ENCODE measurements at regions not wholly inside any gene's neighbourhood (a gene's known extent, or its start where the extent isn't known, plus 50 kb on each side); places are given as distances from the start of the nearest gene placed in this dataset.

- DNase-seq (ENCODE audit: low read depth, low spot score) = no peak
- H3K27ac ChIP-seq = no peak overlapping the region
These were observed 148.5 kb downstream of the INHBB start for GRCh38 chr2:120494446-120494845.

- no peak overlapping the region for H3K27ac ChIP-seq
- no peak for DNase-seq (ENCODE audit: low read depth, low spot score)
These were observed 149.7 kb downstream of the INHBB start for GRCh38 chr2:120495586-120495985.

- no peak for DNase-seq (ENCODE audit: low read depth, low spot score)
- H3K27ac ChIP-seq = no peak overlapping the region
These were observed 150.3 kb downstream of the INHBB start for GRCh38 chr2:120496235-120496634.

GRCh38 chr2:120496759-120497158 is 150.8 kb downstream of the INHBB start:
- DNase-seq (ENCODE audit: low read depth, low spot score) = no peak
- H3K27ac ChIP-seq = no peak overlapping the region

GRCh38 chr2:120497261-120497977 is 151.5 kb downstream of the INHBB start:
- H3K27ac ChIP-seq = no peak overlapping the region
- no peak for DNase-seq (ENCODE audit: low read depth, low spot score)

- no peak overlapping the region for H3K27ac ChIP-seq
- DNase-seq (ENCODE audit: low read depth, low spot score) = no peak
These were observed 152.2 kb downstream of the INHBB start for GRCh38 chr2:120498121-120498520.

GRCh38 chr2:120498576-120499394 is 152.8 kb downstream of the INHBB start:
- no peak overlapping the region for H3K27ac ChIP-seq
- no peak for DNase-seq (ENCODE audit: low read depth, low spot score)

GRCh38 chr2:120499784-120500495 is 154.0 kb downstream of the INHBB start:
- DNase-seq (ENCODE audit: low read depth, low spot score) = no peak
- no peak overlapping the region for H3K27ac ChIP-seq

GRCh38 chr2:120501591-120501990 is 155.7 kb downstream of the INHBB start:
- DNase-seq (ENCODE audit: low read depth, low spot score) = no peak
- H3K27ac ChIP-seq = no peak overlapping the region

GRCh38 chr2:120502357-120502756 is 156.4 kb downstream of the INHBB start:
- DNase-seq (ENCODE audit: low read depth, low spot score) = no peak
- H3K27ac ChIP-seq = no peak overlapping the region

- no peak overlapping the region for H3K27ac ChIP-seq
- no peak for DNase-seq (ENCODE audit: low read depth, low spot score)
These were observed 156.8 kb downstream of the INHBB start for GRCh38 chr2:120502761-120503160.

- H3K27ac ChIP-seq = no peak overlapping the region
- DNase-seq (ENCODE audit: low read depth, low spot score) = no peak
These were observed 157.4 kb downstream of the INHBB start for GRCh38 chr2:120503206-120503792.

GRCh38 chr2:120503793-120504571 is 158.0 kb downstream of the INHBB start:
- H3K27ac ChIP-seq = no peak overlapping the region

GRCh38 chr2:120504936-120505705 is 159.2 kb downstream of the INHBB start:
- no peak for DNase-seq (ENCODE audit: low read depth, low spot score)
- H3K27ac ChIP-seq = no peak overlapping the region

More at GRCh38 chr2:120503793-120504571, 158.0 kb downstream of the INHBB start:
- no peak for DNase-seq (ENCODE audit: low read depth, low spot score)

GRCh38 chr2:120508567-120509041 is 162.7 kb downstream of the INHBB start:
- no peak overlapping the region for H3K27ac ChIP-seq
- DNase-seq (ENCODE audit: low read depth, low spot score) = peak; percentile 20

GRCh38 chr2:120509213-120509815 is 163.4 kb downstream of the INHBB start:
- no peak overlapping the region for H3K27ac ChIP-seq

GRCh38 chr2:120509991-120510735 is 164.2 kb downstream of the INHBB start:
- no peak for DNase-seq (ENCODE audit: low read depth, low spot score)
- no peak overlapping the region for H3K27ac ChIP-seq

More at GRCh38 chr2:120509213-120509815, 163.4 kb downstream of the INHBB start:
- DNase-seq (ENCODE audit: low read depth, low spot score) = no peak

Measured in epithelial cell of prostate (primary cell).